ENCODE measurements at regions not wholly inside any gene's neighbourhood (a gene's known extent, or its start where the extent isn't known, plus 50 kb on each side); places are given as distances from the start of the nearest gene placed in this dataset.

DNA sequence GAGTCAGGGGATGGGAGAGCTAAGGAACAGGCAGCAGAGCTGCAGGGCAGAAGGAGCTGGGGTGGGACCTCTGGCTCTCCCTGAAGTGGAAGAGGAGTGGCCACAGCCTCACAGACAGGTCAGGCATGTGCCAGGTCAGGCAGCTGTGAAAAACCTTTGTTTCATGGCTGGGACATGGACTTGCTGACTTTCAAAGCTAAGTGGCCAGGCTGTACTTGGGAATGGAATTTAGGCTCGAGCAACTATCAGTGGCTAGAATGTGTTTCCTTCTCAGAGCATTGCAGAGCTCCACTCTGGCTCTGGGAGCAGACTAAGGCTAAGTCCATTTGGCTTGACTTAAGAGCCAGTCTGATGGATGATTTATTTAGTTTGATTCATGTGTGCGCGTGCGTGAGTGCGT lies 385.1 kb downstream of the LMX1A start:
- CTCF ChIA-PET: no interaction called here
- POLR2A ChIA-PET: no interaction called here
- H3K27me3 ChIP-seq (ENCODE audit: control insufficient read depth, insufficient read depth, low read length): no peaks in the 10 kb centered on the region
- no peak overlapping the region for H3K4me3 ChIP-seq (ENCODE audit: low read depth, low read length)
- no peaks in the 10 kb centered on the region for H3K36me3 ChIP-seq (ENCODE audit: control insufficient read depth, insufficient read depth, low read length)
- TF ChIP-seq, protein P1, sequence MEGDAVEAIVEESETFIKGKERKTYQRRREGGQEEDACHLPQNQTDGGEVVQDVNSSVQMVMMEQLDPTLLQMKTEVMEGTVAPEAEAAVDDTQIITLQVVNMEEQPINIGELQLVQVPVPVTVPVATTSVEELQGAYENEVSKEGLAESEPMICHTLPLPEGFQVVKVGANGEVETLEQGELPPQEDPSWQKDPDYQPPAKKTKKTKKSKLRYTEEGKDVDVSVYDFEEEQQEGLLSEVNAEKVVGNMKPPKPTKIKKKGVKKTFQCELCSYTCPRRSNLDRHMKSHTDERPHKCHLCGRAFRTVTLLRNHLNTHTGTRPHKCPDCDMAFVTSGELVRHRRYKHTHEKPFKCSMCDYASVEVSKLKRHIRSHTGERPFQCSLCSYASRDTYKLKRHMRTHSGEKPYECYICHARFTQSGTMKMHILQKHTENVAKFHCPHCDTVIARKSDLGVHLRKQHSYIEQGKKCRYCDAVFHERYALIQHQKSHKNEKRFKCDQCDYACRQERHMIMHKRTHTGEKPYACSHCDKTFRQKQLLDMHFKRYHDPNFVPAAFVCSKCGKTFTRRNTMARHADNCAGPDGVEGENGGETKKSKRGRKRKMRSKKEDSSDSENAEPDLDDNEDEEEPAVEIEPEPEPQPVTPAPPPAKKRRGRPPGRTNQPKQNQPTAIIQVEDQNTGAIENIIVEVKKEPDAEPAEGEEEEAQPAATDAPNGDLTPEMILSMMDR (IDR thresholded peaks at IDR 0.05; ENCODE audit: insufficient read depth, low read depth, low read length): no peak
- no peak for DNase-seq (ENCODE audit: low read depth)

DNA sequence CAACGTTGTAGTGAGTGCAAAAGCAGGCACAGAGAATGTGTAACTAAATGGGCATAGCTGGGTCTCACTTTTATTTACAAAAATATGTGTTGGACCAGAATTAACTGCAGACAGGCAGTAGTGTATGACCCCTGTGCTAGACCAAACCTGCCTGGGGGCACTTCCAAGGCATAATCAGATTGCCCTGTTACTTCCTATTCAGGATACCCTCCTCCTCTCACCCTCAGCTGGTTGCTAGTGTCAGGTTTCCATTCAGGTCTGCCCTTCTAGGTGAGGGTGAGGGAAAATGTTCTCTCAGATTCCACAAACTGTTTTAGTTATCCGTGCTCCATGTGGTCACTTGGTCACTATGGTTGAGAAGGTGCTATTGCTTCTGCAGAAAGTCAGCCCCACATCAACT lies 387.3 kb downstream of the LMX1A start:
- H3K27me3 ChIP-seq (ENCODE audit: control insufficient read depth, insufficient read depth, low read length): no peaks in the 10 kb centered on the region
- CTCF ChIA-PET: interaction anchor here (0.5 to 0.6 kb wide), 2 partner anchors 18 to 63 kb away, joined by 3 read pairs; no protein-coding TSS in a partner anchor

DNA sequence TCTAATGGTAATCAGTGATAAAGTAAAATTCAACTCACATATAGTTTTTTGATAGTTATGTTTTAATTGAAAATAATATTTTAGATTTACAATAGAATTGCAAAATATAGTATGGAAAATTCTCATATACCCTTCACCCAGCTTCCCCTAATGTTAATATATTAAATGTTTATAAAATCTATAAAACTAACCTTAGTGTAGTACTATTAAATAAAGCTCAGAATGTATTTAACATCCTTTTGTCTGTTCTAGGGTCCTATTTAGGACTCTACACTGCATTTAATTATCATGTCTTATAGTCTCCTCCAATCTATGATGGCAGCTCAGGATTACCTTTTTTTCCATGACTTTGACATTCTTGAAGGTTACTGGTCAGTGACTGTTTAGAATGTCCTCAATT lies 389.2 kb downstream of the LMX1A start:
- DNase-seq (ENCODE audit: low read depth): no peak
- TF ChIP-seq, protein P1 (IDR thresholded peaks at IDR 0.05; ENCODE audit: insufficient read depth, low read depth, low read length): no peak
- POLR2A ChIA-PET: no interaction called here
- Histone ChIP-seq H3K27me3 (ENCODE audit: control insufficient read depth, insufficient read depth, low read length) (no peaks in the 10 kb centered on the region), H3K36me3 (ENCODE audit: control insufficient read depth, insufficient read depth, low read length) (no peaks in the 10 kb centered on the region), H3K4me3 (ENCODE audit: low read depth, low read length) (no peak overlapping the region)
- CTCF ChIA-PET: no interaction called here

More for the DNA sequence above, 387.3 kb downstream of the LMX1A start:
- POLR2A ChIA-PET: no interaction called here
- TF ChIP-seq, protein P1 (IDR thresholded peaks at IDR 0.05; ENCODE audit: insufficient read depth, low read depth, low read length): no peak
- DNase-seq (ENCODE audit: low read depth): no peak
- Histone ChIP-seq H3K36me3 (ENCODE audit: control insufficient read depth, insufficient read depth, low read length) (no peaks in the 10 kb centered on the region), H3K4me3 (ENCODE audit: low read depth, low read length) (no peak overlapping the region)

DNA sequence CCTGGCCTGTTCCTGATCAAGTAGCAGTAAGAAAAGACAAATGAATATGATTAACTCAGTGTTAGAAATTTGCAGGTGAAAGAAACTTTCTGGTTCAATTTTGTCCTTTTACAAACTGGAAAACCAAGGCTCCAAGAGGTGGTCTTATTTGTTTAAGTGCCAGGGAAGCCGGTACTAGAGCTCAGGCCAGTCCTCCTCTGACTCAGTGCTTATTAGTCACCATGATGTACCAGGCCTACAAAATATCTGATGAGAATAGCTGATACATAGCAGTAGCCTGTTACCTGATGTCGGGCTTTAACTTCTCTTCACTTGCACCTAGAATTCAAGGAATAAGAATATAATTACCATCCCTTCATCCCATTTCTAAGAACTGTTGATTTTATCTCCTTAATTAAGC lies 394.8 kb downstream of the LMX1A start:
- Histone ChIP-seq H3K27me3 (ENCODE audit: control insufficient read depth, insufficient read depth, low read length) (no peaks in the 10 kb centered on the region), H3K36me3 (ENCODE audit: control insufficient read depth, insufficient read depth, low read length) (no peaks in the 10 kb centered on the region), H3K4me3 (ENCODE audit: low read depth, low read length) (no peak overlapping the region)
- TF ChIP-seq, protein P1 (IDR thresholded peaks at IDR 0.05; ENCODE audit: insufficient read depth, low read depth, low read length): no peak
- no peak for DNase-seq (ENCODE audit: low read depth)
- ChIA-PET POLR2A (no interaction called here), CTCF (no interaction called here)

DNA sequence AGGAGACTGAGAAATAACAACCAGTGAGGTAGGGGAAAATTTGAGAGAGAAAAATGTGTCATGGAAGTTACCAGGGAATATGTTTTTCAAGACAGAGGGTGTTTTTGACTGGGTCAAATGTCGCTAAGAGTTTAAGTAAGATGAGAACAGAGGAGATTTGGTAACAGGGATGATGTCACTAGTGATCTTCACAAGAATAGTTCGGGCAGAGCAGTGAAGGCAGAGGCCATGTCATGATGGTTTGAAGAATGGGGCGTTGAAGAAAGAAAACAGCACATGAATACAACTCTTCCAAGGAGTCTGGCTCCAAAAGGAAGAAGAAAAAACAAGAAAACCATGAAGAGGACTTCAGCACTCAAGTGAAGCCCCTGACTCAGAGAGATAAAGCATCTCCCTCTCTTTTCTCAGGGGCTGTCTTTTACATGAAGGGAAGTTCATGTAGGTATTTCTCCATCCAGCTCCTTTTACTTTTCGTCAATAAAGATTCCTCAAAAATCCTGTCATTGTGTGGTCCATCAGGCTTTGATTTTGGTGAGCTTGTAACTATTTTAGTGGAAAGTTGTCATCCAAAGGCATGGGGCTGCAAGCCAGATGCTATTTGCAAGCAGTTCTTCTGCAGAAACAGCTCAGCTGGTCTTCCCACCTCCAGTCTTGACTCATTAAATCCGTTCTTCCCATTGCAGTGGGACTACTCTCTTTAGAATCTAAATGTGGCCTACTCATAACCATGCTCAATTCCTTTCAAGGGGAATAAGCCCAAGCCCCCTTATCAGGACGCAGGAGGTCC lies 397.3 kb downstream of the LMX1A start:
- Histone ChIP-seq H3K36me3 (ENCODE audit: control insufficient read depth, insufficient read depth, low read length) (no peaks in the 10 kb centered on the region), H3K27me3 (ENCODE audit: control insufficient read depth, insufficient read depth, low read length) (no peaks in the 10 kb centered on the region), H3K4me3 (ENCODE audit: low read depth, low read length) (no peak overlapping the region)
- ChIA-PET POLR2A (no interaction called here), CTCF (interaction anchor here (0.6 kb wide), 1 partner anchor 175 kb away, joined by 3 read pairs; no protein-coding TSS in a partner anchor)
- TF ChIP-seq, protein P1 (IDR thresholded peaks at IDR 0.05; ENCODE audit: insufficient read depth, low read depth, low read length): no peak
- no peak for DNase-seq (ENCODE audit: low read depth)

All from BJ (cell line).